BE2C (cell line): ENCODE measurements at regions not wholly inside any gene's neighbourhood (a gene's known extent, or its start where the extent isn't known, plus 50 kb on each side); places are given as distances from the start of the nearest gene placed in this dataset.

ENCODE experiments used
- DNase-seq: peaks from one replicate; pipeline ENCODE4 v3.0.0-alpha.2; 2020
- H3K27me3 ChIP-seq: fragments of 250-450 bp; sonication (Bioruptor Pico); 2 replicates; pipeline ENCODE4 v1.5.1; 2020; ENCODE audit warnings: mild to moderate bottlenecking
- H3K36me3 ChIP-seq: fragments of 250-450 bp; sonication (Bioruptor Pico); 2 replicates; pipeline ENCODE4 v1.5.1; 2020; ENCODE audit warnings: mild to moderate bottlenecking
- H3K4me1 ChIP-seq: fragments of 250-450 bp; sonication (Bioruptor Pico); 2 replicates; pipeline ENCODE4 v1.5.1; 2020
- H3K4me3 ChIP-seq: 2 replicates; pipeline ENCODE4 v1.5.1; 2011; ENCODE audit warnings: low read depth, low read length
- H3K9me3 ChIP-seq: fragments of 250-450 bp; sonication (Bioruptor Pico); 2 replicates; pipeline ENCODE4 v1.5.1; 2020
- CTCF ChIP-seq: IDR thresholded peaks from 2 replicates; pipeline ENCODE4 v1.5.1; 2012; ENCODE audit warnings: mild to moderate bottlenecking, low read depth, low read length

GRCh38 chrX:8084006-8084405, 87.1 kb downstream of the VCX2 start:
- H3K27me3 ChIP-seq, result no peaks in the 10 kb centered on the region
- DNase-seq, result no peak
- no peaks in the 10 kb centered on the region for H3K9me3 ChIP-seq
- no peak overlapping the region for H3K4me3 ChIP-seq
- TF ChIP-seq CTCF, result no peak
- no peaks in the 10 kb centered on the region for H3K36me3 ChIP-seq
- H3K4me1 ChIP-seq, result no peaks in the 10 kb centered on the region

GRCh38 chrX:8083286-8083685, 87.8 kb downstream of the VCX2 start:
- no peak overlapping the region for H3K4me3 ChIP-seq
- no peaks in the 10 kb centered on the region for H3K36me3 ChIP-seq
- H3K9me3 ChIP-seq, result no peaks in the 10 kb centered on the region
- no peaks in the 10 kb centered on the region for H3K4me1 ChIP-seq
- no peak for DNase-seq
- no peaks in the 10 kb centered on the region for H3K27me3 ChIP-seq
- no peak for TF ChIP-seq CTCF

- no peaks in the 10 kb centered on the region for H3K36me3 ChIP-seq
- no peaks in the 10 kb centered on the region for H3K9me3 ChIP-seq
- H3K4me1 ChIP-seq, result no peaks in the 10 kb centered on the region
- no peak overlapping the region for H3K4me3 ChIP-seq
- no peak for TF ChIP-seq CTCF
- no peaks in the 10 kb centered on the region for H3K27me3 ChIP-seq
- DNase-seq, result no peak
These were observed 95.4 kb downstream of the VCX2 start for GRCh38 chrX:8075636-8076035.

GRCh38 chrX:8067754-8068462, 103.2 kb downstream of the VCX2 start:
- no peak for TF ChIP-seq CTCF
- no peak overlapping the region for H3K4me3 ChIP-seq
- no peaks in the 10 kb centered on the region for H3K36me3 ChIP-seq
- DNase-seq, result no peak
- H3K27me3 ChIP-seq, result no peaks in the 10 kb centered on the region
- no peaks in the 10 kb centered on the region for H3K4me1 ChIP-seq
- no peaks in the 10 kb centered on the region for H3K9me3 ChIP-seq

GRCh38 chrX:8052909-8053308, 118.2 kb downstream of the VCX2 start:
- TF ChIP-seq CTCF, result no peak
- H3K4me3 ChIP-seq, result no peak overlapping the region
- H3K36me3 ChIP-seq, result no peaks in the 10 kb centered on the region
- DNase-seq, result no peak
- H3K4me1 ChIP-seq, result no peaks in the 10 kb centered on the region
- H3K9me3 ChIP-seq, result no peaks in the 10 kb centered on the region
- H3K27me3 ChIP-seq, result no peaks in the 10 kb centered on the region

GRCh38 chrX:8049827-8050226, 121.2 kb downstream of the VCX2 start:
- TF ChIP-seq CTCF, result no peak
- Histone ChIP-seq H3K36me3 (no peaks in the 10 kb centered on the region), H3K27me3 (no peaks in the 10 kb centered on the region), H3K4me1 (no peaks in the 10 kb centered on the region), H3K4me3 (no peak overlapping the region), H3K9me3 (no peaks in the 10 kb centered on the region)
- no peak for DNase-seq
